ENCODE measurements at regions not wholly inside any gene's neighbourhood (a gene's known extent, or its start where the extent isn't known, plus 50 kb on each side); places are given as distances from the start of the nearest gene placed in this dataset.
A peak's percentile ranks its signal among the peaks of the same experiment; 100 is the strongest.
"Not testable (repeated sequence)": the region's sequence is repeated elsewhere in the genome, so short reads cannot be mapped to it uniquely, and the experiment has no call there.

- no peak for DNase-seq
Measured at GRCh38 chr6:142635130-142635529, 309.8 kb downstream of the HIVEP2 start.

- DNase-seq, result no peak
Measured at GRCh38 chr6:142637624-142638351, 307.2 kb downstream of the HIVEP2 start.

- DNase-seq, result no peak
Measured at GRCh38 chr6:142642651-142643050, 302.3 kb downstream of the HIVEP2 start.

- DNase-seq, result no peak
Measured at GRCh38 chr6:142644866-142645265, 300.1 kb downstream of the HIVEP2 start.

- no peak for DNase-seq
Measured at GRCh38 chr6:142645663-142646062, 299.3 kb downstream of the HIVEP2 start.

GRCh38 chr6:142647449-142648035, 297.4 kb downstream of the HIVEP2 start:
- DNase-seq, result no peak

- no peak for DNase-seq
Measured at GRCh38 chr6:142648036-142648451, 296.9 kb downstream of the HIVEP2 start.

- DNase-seq, result no peak
Measured at GRCh38 chr6:142648526-142648925, 296.4 kb downstream of the HIVEP2 start.

- DNase-seq, result not testable (repeated sequence)
Measured at GRCh38 chr6:142649438-142650234, 295.3 kb downstream of the HIVEP2 start.

- DNase-seq, result no peak
Measured at GRCh38 chr6:142651384-142651783, 293.6 kb downstream of the HIVEP2 start.

GRCh38 chr6:142653710-142654420, 291.1 kb downstream of the HIVEP2 start:
- no peak for DNase-seq

GRCh38 chr6:142659661-142660060, 285.3 kb downstream of the HIVEP2 start:
- DNase-seq, result no peak

- no peak for DNase-seq
Measured at GRCh38 chr6:142665393-142665792, 279.6 kb downstream of the HIVEP2 start.

- DNase-seq, result no peak
Measured at GRCh38 chr6:142666599-142667185, 278.3 kb downstream of the HIVEP2 start.

GRCh38 chr6:142669471-142670351, 275.3 kb downstream of the HIVEP2 start:
- DNase-seq, result no peak

GRCh38 chr6:142671791-142672190, 273.2 kb downstream of the HIVEP2 start:
- no peak for DNase-seq

- no peak for DNase-seq
Measured at GRCh38 chr6:142675517-142675916, 269.5 kb downstream of the HIVEP2 start.

GRCh38 chr6:142676027-142676443, 268.9 kb downstream of the HIVEP2 start:
- DNase-seq, result peak in 2 of 58 donors; percentile 8 to 28

- no peak for DNase-seq
Measured at GRCh38 chr6:142676647-142677192, 268.3 kb downstream of the HIVEP2 start.
